Stimulated activated CD8-positive, alpha-beta memory T cell treated with anti-CD3 and anti-CD28 coated beads, Interleukin-4, amount 100 ng/mL, for 4 hours (primary cell): ENCODE measurements at regions not wholly inside any gene's neighbourhood (a gene's known extent, or its start where the extent isn't known, plus 50 kb on each side); places are given as distances from the start of the nearest gene placed in this dataset.

Experiments
- DNase-seq, 2 donors: peaks; one replicate each; pipeline ENCODE4 v3.0.0-alpha.2; 2020; ENCODE audit warnings: low read depth in 2 of 2, low spot score in 1 of 2

GRCh38 chr6:41428996-41429421 lies 93.6 kb downstream of the NCR2 start:
- peak in 1 of 2 donors; percentile 11 for DNase-seq

DNA sequence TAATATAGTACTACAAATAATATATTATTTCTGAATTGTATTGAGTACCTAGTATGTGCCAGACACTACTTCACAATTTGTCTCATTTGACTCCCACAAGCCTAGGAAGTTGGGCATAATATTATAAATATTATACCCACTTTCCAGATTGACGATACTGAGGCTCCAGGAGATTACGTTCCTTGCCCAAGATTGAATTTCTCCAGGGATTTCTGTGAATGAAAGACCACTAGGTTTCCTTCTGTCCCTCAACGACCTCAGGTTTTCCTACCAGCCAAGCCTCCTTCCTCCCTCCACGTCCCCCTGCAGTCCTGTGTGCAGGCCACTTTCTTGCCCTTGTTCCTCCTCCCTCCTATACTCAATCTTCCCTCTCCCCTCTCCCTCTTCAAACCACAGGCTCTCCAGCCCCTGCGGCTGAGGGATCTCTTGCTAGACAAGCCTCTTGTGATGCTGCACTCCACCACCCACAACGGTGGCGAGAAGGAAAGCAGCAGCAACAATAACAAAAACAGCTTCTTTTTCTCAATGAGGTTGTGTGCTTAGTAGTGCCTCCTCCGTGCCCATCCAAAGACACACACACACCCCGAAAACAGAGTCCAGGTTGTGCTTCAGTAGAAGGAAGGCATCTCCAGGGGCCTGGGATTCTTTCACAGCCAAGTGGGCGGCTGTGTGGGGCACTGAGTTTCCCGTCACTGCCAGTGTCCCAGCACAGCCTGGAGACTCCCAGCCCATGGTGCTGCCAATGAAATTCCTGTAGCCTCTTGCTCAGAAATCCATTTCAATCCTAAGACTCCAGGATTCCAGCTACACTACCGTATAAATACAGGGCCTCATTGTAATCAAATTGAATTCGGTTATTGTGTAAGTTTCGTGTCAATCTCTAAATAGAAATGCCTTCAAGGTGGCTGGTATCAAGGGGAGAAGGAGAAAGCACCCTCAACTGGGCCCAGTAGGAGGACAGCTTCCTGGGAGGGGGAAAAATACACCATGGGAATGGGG lies 94.4 kb downstream of the NCR2 start:
- no peak for DNase-seq

DNA sequence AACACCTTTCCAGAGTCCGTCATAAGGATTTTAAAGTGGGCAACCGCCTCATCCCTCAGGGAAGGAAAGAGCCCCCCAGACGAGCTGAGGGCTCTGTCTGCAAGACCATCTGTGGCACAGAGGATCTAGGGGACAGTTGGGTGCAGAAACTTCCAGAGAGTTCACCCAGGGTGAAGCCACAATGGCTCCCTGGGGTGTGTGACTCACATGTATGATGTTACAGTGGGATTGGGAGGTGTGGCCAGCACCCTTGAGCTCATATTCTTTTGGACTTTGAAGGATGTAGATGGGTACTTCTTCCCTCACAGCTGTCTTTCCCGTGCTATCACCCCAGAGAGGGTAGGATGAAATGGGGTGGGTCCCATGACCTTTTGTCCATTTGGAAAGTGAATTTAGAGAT lies 95.5 kb downstream of the NCR2 start:
- DNase-seq: no peak

DNA sequence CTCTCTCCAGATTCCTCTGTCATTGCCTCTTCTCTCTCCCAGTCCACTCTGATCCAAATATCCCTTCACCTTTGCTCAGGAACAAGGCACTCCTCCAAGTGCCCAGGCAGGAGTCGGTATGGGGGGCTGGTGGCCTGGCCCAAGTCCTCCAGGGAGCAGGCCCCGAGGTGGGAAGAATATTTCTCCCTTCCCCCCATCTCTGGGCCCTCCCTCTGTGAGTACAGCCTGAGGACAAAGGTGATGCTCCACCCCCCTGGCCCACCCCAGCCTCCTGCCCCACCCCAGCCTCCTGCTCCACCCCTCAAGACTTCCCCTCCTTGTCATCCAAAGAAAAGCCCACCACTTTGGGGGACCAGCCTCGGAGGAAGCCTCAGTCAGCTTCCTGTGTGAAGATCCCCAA lies 96.9 kb downstream of the NCR2 start:
- DNase-seq: no peak

GRCh38 chr6:41434803-41435481 lies 99.5 kb downstream of the NCR2 start:
- no peak for DNase-seq

GRCh38 chr6:41437604-41438003 lies 102.2 kb downstream of the NCR2 start:
- no peak for DNase-seq

GRCh38 chr6:41438746-41439145 lies 103.3 kb downstream of the NCR2 start:
- DNase-seq: no peak

GRCh38 chr6:41439524-41440418 lies 104.4 kb downstream of the NCR2 start:
- DNase-seq: no peak

DNA sequence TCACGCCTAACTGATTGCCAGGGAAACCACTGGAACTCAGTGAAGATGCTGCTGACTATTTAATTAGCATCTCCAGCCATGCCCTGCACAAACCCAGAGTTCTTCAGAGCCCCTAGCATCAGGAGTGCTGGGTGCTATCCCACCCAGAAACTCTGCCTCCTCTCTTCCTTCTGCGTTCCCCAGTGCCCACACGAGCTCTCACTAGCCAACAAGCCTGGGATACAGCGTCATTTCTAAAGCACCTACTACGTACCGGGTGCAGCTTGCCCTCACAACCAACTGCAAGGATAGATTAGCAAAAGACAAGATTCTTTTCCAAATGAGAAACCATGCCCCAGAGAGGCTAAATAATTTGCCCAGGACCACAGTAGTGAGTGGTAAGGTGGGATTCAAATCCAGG lies 105.2 kb upstream of the FOXP4 start:
- no peak for DNase-seq

- DNase-seq: no peak
Measured at GRCh38 chr6:41441598-41442351, 104.4 kb upstream of the FOXP4 start.

DNA sequence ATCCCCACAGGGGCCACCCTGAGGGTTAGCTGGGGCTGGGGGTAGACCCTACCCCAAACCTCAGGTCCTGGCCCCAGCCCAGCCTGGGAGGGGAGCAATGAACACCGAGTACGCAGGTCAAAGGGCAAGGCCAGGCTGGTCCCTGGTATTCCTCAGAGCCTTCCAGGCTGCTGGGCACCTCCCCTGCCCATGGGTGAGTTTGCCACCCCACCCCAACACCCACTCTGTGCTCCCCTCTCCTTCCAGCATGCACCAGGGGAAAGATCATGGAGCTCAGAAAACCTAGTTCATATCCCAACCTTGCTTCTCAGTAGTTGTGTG lies 103.9 kb upstream of the FOXP4 start:
- no peak for DNase-seq

DNA sequence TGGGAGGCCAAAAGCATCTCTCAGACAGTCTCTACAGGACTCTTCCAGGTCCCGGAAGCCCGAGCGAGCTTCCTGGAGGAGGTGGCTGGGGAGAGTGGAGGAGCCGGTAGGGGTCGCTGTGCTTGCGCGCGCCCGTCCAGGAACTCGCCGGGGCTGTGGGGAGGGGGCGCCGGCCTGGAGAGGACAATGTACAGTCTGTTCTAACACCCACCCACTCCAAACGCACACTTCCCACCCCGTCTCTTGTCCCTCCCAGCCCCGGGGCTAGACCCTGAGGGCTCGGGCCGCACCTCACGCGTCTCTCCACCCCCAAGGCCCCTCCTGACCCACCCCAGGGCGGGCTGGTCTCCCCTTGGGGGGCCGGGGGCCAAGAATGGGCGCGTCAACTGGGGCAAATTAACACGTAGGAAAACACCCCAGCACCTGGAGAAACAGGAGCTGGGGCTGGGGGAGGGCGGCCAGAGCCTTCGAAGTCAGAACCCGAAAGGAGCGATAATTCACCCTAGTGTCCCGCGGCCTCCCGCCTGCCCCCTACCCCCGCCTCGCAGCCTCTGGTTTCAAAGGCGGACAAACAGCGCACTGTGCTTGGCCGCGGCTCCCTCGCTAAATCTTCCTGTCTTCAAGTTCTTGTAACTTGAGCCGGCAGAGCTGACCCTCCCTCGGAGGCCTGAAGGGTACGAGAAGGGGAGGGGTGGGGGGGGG lies 103.2 kb upstream of the FOXP4 start:
- no peak for DNase-seq

DNA sequence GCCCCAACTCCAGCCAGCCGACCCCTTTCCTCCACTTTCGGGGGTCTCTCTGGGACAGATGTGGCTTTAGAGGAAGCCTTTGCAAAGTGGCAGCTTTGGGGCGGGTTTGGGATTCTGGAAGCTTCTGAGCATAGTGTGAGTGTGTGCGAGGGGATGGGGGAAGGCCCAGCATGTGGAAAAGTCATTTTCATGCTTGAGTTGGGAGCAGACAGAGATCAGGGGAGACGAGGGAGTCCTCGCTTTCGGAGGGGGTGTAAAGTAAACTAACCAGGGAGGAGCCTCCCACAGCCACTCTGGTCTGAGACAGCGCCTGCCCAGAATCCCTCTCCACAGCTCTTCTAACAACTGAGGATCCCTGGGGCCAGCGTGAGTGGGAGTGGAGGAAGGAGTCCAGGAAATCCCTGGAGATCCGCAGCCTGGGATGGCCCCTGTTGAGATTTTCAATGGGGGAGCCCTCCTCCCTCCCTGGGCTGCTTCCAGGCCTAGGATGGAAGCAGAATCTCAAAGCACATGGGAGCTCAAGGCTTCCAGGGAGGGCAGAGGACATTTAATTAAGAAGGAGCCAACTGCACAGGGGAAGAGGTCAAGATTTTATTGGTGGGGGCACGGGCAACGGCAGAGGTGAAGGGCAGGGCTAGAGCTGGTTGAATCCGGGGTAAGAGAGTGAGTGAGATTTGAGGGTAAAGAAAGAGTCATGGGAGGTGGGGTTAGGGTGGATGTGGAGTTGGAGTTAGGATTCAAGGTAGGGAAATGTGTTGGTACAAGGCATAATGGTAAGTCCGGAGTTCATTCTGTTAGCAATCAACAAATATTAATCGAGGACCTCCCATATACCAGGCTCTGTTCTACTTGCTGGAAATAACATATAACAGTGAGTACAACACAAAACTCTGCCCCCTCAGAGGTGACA lies 102.3 kb upstream of the FOXP4 start:
- no peak for DNase-seq

GRCh38 chr6:41445261-41445660 lies 100.9 kb upstream of the FOXP4 start:
- DNase-seq: no peak

- DNase-seq: no peak
Measured at GRCh38 chr6:41446132-41446531, 100.0 kb upstream of the FOXP4 start.

DNA sequence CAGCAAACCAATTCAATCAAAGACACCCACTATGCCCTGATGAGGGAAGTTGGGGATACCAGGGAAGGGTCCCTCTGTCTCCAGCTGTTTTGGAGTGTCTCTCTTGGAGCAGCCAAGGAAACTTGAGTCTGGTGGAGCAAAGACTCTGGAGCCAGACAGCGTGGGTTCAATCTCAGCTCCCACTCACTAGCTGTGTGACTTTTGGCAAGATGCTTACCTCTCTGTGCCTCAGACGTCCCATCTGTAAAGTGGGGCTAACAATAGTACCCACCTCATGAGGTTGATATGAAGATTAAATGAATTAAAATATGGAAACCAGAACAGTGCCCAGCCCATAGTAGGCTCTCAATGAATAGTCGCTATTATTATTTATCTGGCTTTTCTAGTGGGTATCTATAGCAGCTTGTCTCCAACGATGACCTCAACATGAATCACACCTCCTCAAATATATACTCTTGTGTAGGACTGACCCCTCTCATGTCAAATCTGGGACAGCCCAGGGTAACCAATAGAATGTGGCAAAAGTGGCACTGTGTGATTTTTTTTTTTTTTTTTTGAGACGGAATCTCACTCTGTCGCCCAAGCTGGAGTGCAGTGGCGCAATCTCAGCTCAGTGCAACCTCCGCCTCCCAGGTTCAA lies 99.2 kb upstream of the FOXP4 start:
- no peak for DNase-seq

DNA sequence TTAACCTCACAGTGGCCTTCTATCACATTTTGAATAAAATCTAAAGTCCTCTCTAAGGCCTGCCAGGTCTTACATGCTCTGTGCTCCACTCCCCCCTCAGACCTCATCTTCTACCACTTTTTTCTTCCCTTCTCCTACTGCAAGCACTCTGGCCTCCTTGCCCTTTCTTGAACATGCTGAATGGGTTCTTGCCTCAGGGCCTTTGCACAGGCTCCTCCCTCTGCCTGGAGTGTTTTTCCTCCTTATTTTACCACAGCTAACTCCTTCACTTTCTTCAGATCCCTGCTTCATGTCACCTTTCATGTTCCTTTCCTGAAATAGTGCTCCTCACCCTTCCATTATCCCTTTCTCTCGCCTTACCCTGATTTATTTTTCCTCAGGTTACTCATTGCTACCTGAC lies 97.9 kb upstream of the FOXP4 start:
- no peak for DNase-seq

DNA sequence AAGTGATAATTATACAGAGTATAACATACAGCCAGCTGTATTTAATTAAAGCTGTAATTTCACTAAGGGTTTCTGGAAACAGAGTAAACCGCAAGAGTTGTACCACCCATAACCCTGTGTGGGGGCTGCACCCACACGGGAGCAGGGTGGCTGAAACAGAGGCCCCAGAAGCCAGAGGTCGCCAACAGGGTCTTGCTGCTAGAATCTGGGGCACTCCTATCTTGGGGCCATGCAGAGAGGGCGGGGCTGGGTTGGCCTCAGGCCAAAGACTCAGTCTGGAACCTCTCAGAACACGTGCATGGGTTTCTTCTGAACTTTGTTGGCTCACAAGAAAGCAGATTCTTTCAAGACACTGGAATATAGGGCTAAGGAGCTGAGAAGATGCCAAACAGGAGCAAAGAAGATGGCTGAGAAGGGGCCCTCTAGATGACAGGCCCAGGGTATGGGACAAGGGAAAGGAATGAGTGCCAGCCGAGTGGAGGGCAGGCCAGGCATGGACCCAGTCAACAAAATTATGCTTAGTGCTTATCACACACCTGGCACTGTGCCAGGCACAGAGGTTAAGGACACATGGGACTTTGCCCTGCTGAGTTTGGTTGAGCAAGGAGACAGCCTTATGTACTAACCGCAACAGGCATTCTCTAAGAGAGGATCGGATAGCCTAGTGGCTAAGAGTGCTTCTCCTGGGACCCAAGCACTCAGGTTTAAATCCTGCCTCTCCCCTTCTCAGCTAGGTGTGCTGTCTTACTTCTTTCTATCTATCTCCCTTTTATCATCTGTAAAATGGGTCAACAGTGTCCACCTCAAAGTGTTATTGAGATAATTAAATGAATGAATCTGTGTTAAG lies 96.6 kb upstream of the FOXP4 start:
- DNase-seq: no peak
